ENCODE measurements at regions not wholly inside any gene's neighbourhood (a gene's known extent, or its start where the extent isn't known, plus 50 kb on each side); places are given as distances from the start of the nearest gene placed in this dataset.

- Mint-ChIP-seq H3K9me3 (peaks cover 20% of the 10 kb centered on the region), H3K4me3 (no peak overlapping the region), H3K36me3 (no peaks in the 10 kb centered on the region), H3K27ac (no peak overlapping the region), H3K4me1 (no peaks in the 10 kb centered on the region), H3K27me3 (no peaks in the 10 kb centered on the region)
- ATAC-seq, result no peak
These were observed 1503.0 kb downstream of the KCNT2 start for GRCh38 chr1:195105281-195105680.

- no peak overlapping the region for H3K4me3 Mint-ChIP-seq
- no peaks in the 10 kb centered on the region for H3K36me3 Mint-ChIP-seq
- H3K9me3 Mint-ChIP-seq, result peaks cover 6% of the 10 kb centered on the region
- peak; percentile 34 for ATAC-seq
- no peaks in the 10 kb centered on the region for H3K27me3 Mint-ChIP-seq
- no peaks in the 10 kb centered on the region for H3K4me1 Mint-ChIP-seq
- H3K27ac Mint-ChIP-seq, result no peak overlapping the region
These were observed 1510.9 kb downstream of the KCNT2 start for GRCh38 chr1:195097316-195097715.

GRCh38 chr1:195096051-195096521 lies 1512.2 kb downstream of the KCNT2 start:
- ATAC-seq, result peak; percentile 20
- no peaks in the 10 kb centered on the region for H3K36me3 Mint-ChIP-seq
- peaks cover 6% of the 10 kb centered on the region for H3K9me3 Mint-ChIP-seq
- no peaks in the 10 kb centered on the region for H3K27me3 Mint-ChIP-seq
- no peak overlapping the region for H3K27ac Mint-ChIP-seq
- no peak overlapping the region for H3K4me3 Mint-ChIP-seq
- H3K4me1 Mint-ChIP-seq, result no peaks in the 10 kb centered on the region

GRCh38 chr1:195085196-195085595 lies 1523.0 kb downstream of the KCNT2 start:
- no peaks in the 10 kb centered on the region for H3K36me3 Mint-ChIP-seq
- H3K4me3 Mint-ChIP-seq, result no peak overlapping the region
- H3K4me1 Mint-ChIP-seq, result no peaks in the 10 kb centered on the region
- H3K27me3 Mint-ChIP-seq, result no peaks in the 10 kb centered on the region
- ATAC-seq, result no peak
- no peaks in the 10 kb centered on the region for H3K9me3 Mint-ChIP-seq
- no peak overlapping the region for H3K27ac Mint-ChIP-seq

GRCh38 chr1:195082183-195082582 lies 1526.1 kb downstream of the KCNT2 start:
- no peaks in the 10 kb centered on the region for H3K9me3 Mint-ChIP-seq
- H3K4me1 Mint-ChIP-seq, result no peaks in the 10 kb centered on the region
- no peaks in the 10 kb centered on the region for H3K36me3 Mint-ChIP-seq
- no peak overlapping the region for H3K4me3 Mint-ChIP-seq
- H3K27ac Mint-ChIP-seq, result no peak overlapping the region
- no peaks in the 10 kb centered on the region for H3K27me3 Mint-ChIP-seq
- ATAC-seq, result no peak

GRCh38 chr1:195076682-195077081 lies 1531.6 kb downstream of the KCNT2 start:
- Mint-ChIP-seq H3K36me3 (no peaks in the 10 kb centered on the region), H3K4me3 (no peak overlapping the region), H3K9me3 (no peaks in the 10 kb centered on the region), H3K27me3 (no peaks in the 10 kb centered on the region), H3K27ac (no peak overlapping the region), H3K4me1 (no peaks in the 10 kb centered on the region)
- ATAC-seq, result no peak

GRCh38 chr1:195075973-195076372 lies 1532.3 kb downstream of the KCNT2 start:
- ATAC-seq, result no peak
- Mint-ChIP-seq H3K9me3 (no peaks in the 10 kb centered on the region), H3K4me3 (no peak overlapping the region), H3K4me1 (no peaks in the 10 kb centered on the region), H3K27me3 (no peaks in the 10 kb centered on the region), H3K36me3 (no peaks in the 10 kb centered on the region), H3K27ac (no peak overlapping the region)

GRCh38 chr1:195071461-195071860 lies 1536.8 kb downstream of the KCNT2 start:
- Mint-ChIP-seq H3K27ac (no peak overlapping the region), H3K36me3 (no peaks in the 10 kb centered on the region), H3K9me3 (no peaks in the 10 kb centered on the region), H3K27me3 (no peaks in the 10 kb centered on the region), H3K4me1 (no peaks in the 10 kb centered on the region), H3K4me3 (no peak overlapping the region)
- ATAC-seq, result no peak

- H3K36me3 Mint-ChIP-seq, result no peaks in the 10 kb centered on the region
- H3K27ac Mint-ChIP-seq, result no peak overlapping the region
These were observed 1542.8 kb downstream of the KCNT2 start for GRCh38 chr1:195065437-195065836.

GRCh38 chr1:195064358-195064757 lies 1543.9 kb downstream of the KCNT2 start:
- Mint-ChIP-seq H3K36me3 (no peaks in the 10 kb centered on the region), H3K27me3 (no peaks in the 10 kb centered on the region), H3K27ac (no peak overlapping the region), H3K9me3 (no peaks in the 10 kb centered on the region), H3K4me1 (no peaks in the 10 kb centered on the region), H3K4me3 (no peak overlapping the region)
- no peak for ATAC-seq

More at GRCh38 chr1:195065437-195065836, 1542.8 kb downstream of the KCNT2 start:
- Mint-ChIP-seq H3K27me3 (no peaks in the 10 kb centered on the region), H3K4me1 (no peaks in the 10 kb centered on the region), H3K9me3 (no peaks in the 10 kb centered on the region), H3K4me3 (no peak overlapping the region)
- ATAC-seq, result no peak

GRCh38 chr1:195054217-195054687 lies 1554.0 kb downstream of the KCNT2 start:
- Mint-ChIP-seq H3K36me3 (no peaks in the 10 kb centered on the region), H3K27me3 (no peaks in the 10 kb centered on the region), H3K4me3 (no peak overlapping the region), H3K9me3 (peaks cover 3% of the 10 kb centered on the region), H3K4me1 (no peaks in the 10 kb centered on the region), H3K27ac (no peak overlapping the region)
- peak; percentile 34 for ATAC-seq

- Mint-ChIP-seq H3K27me3 (no peaks in the 10 kb centered on the region), H3K9me3 (peaks cover 5% of the 10 kb centered on the region), H3K36me3 (no peaks in the 10 kb centered on the region), H3K4me1 (no peaks in the 10 kb centered on the region), H3K27ac (no peak overlapping the region), H3K4me3 (no peak overlapping the region)
- ATAC-seq, result no peak
These were observed 1554.8 kb downstream of the KCNT2 start for GRCh38 chr1:195053478-195053877.

GRCh38 chr1:195047772-195048171 lies 1560.5 kb downstream of the KCNT2 start:
- Mint-ChIP-seq H3K27ac (no peak overlapping the region), H3K4me1 (no peaks in the 10 kb centered on the region), H3K27me3 (no peaks in the 10 kb centered on the region), H3K9me3 (peaks cover 4% of the 10 kb centered on the region), H3K36me3 (no peaks in the 10 kb centered on the region), H3K4me3 (no peak overlapping the region)
- no peak for ATAC-seq

GRCh38 chr1:195045072-195045471 lies 1563.2 kb downstream of the KCNT2 start:
- Mint-ChIP-seq H3K4me1 (no peaks in the 10 kb centered on the region), H3K27me3 (no peaks in the 10 kb centered on the region), H3K36me3 (no peaks in the 10 kb centered on the region), H3K9me3 (peaks cover 4% of the 10 kb centered on the region), H3K27ac (no peak overlapping the region), H3K4me3 (no peak overlapping the region)
- ATAC-seq, result no peak

- Mint-ChIP-seq H3K36me3 (no peaks in the 10 kb centered on the region), H3K27me3 (no peaks in the 10 kb centered on the region), H3K9me3 (peaks cover 3% of the 10 kb centered on the region), H3K4me3 (no peak overlapping the region), H3K4me1 (no peaks in the 10 kb centered on the region), H3K27ac (no peak overlapping the region)
- peak; percentile 34 for ATAC-seq
These were observed 1577.4 kb downstream of the KCNT2 start for GRCh38 chr1:195030793-195031192.

GRCh38 chr1:195026792-195027191 lies 1581.4 kb downstream of the KCNT2 start:
- no peak overlapping the region for H3K27ac Mint-ChIP-seq
- no peak for ATAC-seq
- peaks cover 3% of the 10 kb centered on the region for H3K9me3 Mint-ChIP-seq
- no peaks in the 10 kb centered on the region for H3K36me3 Mint-ChIP-seq
- no peak overlapping the region for H3K4me3 Mint-ChIP-seq
- H3K27me3 Mint-ChIP-seq, result no peaks in the 10 kb centered on the region
- H3K4me1 Mint-ChIP-seq, result no peaks in the 10 kb centered on the region

GRCh38 chr1:195019385-195019784 lies 1588.9 kb downstream of the KCNT2 start:
- H3K4me1 Mint-ChIP-seq, result no peaks in the 10 kb centered on the region
- H3K36me3 Mint-ChIP-seq, result no peaks in the 10 kb centered on the region
- H3K9me3 Mint-ChIP-seq, result peaks cover 8% of the 10 kb centered on the region
- no peaks in the 10 kb centered on the region for H3K27me3 Mint-ChIP-seq
- H3K27ac Mint-ChIP-seq, result no peak overlapping the region
- no peak overlapping the region for H3K4me3 Mint-ChIP-seq
- no peak for ATAC-seq

Measured in stimulated activated memory B cell treated with anti-CD40 and anti-IgM and Interleukin-4, amounts not matched to agents 10 μg/mL and 1 μg/mL and 100 μg/mL, for 72 hours (primary cell).